GM12878 (cell line): ENCODE measurements at regions not wholly inside any gene's neighbourhood (a gene's known extent, or its start where the extent isn't known, plus 50 kb on each side); places are given as distances from the start of the nearest gene placed in this dataset.

Experiments used
- ATAC-seq: fragments of 200-7000 bp; cut with Tn5 transposase; 3 replicates; pipeline ENCODE4 v1.9.1; 2020; ENCODE audit warnings: mild to moderate bottlenecking, moderate library complexity
- BruUV-seq: library from RNA; stranded (reverse); fragments of 400-500 nt; replicated peaks from 2 replicates; lab custom pipeline; 2021; lab: Mats Ljungman, UMichigan
- CTCF ChIA-PET: fragments of 300-600 bp; sonication (Branson Sonifier 250); formaldehyde crosslinking; extraction: SDS; loops from one replicate; lab custom pipeline; 2021; ENCODE audit warnings: inconsistent platforms; lab: Yijun Ruan, JAX
- POLR2A ChIA-PET: fragments of 350-600 bp; formaldehyde crosslinking; extraction: SDS; loops from one replicate; lab custom pipeline; 2021; ENCODE audit warnings: inconsistent platforms; lab: Charles Lee
- RAD21 ChIA-PET: fragments of 300-600 bp; sonication (Branson Sonifier 250); formaldehyde crosslinking; loops from one replicate; lab custom pipeline; 2023; ENCODE audit warnings: antibody characterized with exemption; ENCODE audit not compliant: unreplicated experiment; lab: Charles Lee
- SMC1A ChIA-PET: fragments of 300-600 bp; sonication (Branson Sonifier 250); formaldehyde crosslinking; loops from one replicate; lab custom pipeline; 2023; ENCODE audit not compliant: unreplicated experiment, uncharacterized antibody; lab: Charles Lee
- DNase-seq: peaks from one replicate; pipeline ENCODE4 v3.0.0-alpha.2; 2011; ENCODE audit warnings: low read depth, low spot score
- FAIRE-seq: peaks from 3 replicates; lab custom pipeline; 2011; peaks lifted over from hg19 to GRCh38; lab: Jason Lieb, UNC
- H2AFZ ChIP-seq: 2 replicates; pipeline ENCODE4 v1.6.0; 2011; ENCODE audit warnings: low read depth, low read length, control low read depth; ENCODE audit not compliant: control insufficient read depth
- H3K27ac ChIP-seq: 2 replicates; pipeline ENCODE4 v1.5.1; 2011; ENCODE audit warnings: control low read depth; ENCODE audit not compliant: control insufficient read depth, insufficient read depth
- H3K27me3 ChIP-seq, 2 experiments: replicated peaks in 1 of 2; 2 replicates each; pipeline versions ENCODE4 v1.6.0 to v1.6.1; 2011; ENCODE audit warnings: low read length in 1 of 2; ENCODE audit not compliant: control insufficient read depth in 2 of 2, insufficient read depth in 2 of 2
- H3K36me3 ChIP-seq, 2 experiments: 2 replicates each; pipeline ENCODE4 v1.5.1; 2011; ENCODE audit warnings: low read length in 1 of 2; ENCODE audit not compliant: control insufficient read depth in 2 of 2, insufficient read depth in 2 of 2
- H3K4me1 ChIP-seq: 2 replicates; pipeline ENCODE4 v1.6.1; 2011; ENCODE audit warnings: mild to moderate bottlenecking, low read length, moderate library complexity, mixed read lengths; ENCODE audit not compliant: control insufficient read depth, insufficient read depth
- H3K4me2 ChIP-seq: 2 replicates; pipeline ENCODE4 v1.6.0; 2011; ENCODE audit warnings: control low read depth; ENCODE audit not compliant: control insufficient read depth, insufficient read depth
- H3K4me3 ChIP-seq: fragments of 200-600 bp; sonication (generic); 2 replicates; pipeline ENCODE4 v1.5.1; 2016
- H3K79me2 ChIP-seq: 2 replicates; pipeline ENCODE4 v1.6.0; 2011; ENCODE audit warnings: low read length; ENCODE audit not compliant: control insufficient read depth, insufficient read depth
- H3K9ac ChIP-seq: 2 replicates; pipeline ENCODE4 v1.8.0; 2011; ENCODE audit warnings: low read length, control low read depth, mixed read lengths; ENCODE audit not compliant: control insufficient read depth, insufficient read depth
- H3K9me3 ChIP-seq: replicated peaks from 3 replicates; pipeline ENCODE4 v1.5.1; 2011; ENCODE audit warnings: mild to moderate bottlenecking, low read length; ENCODE audit not compliant: control insufficient read depth, insufficient read depth
- H4K20me1 ChIP-seq: 2 replicates; pipeline ENCODE4 v1.6.0; 2011; ENCODE audit not compliant: control insufficient read depth, insufficient read depth
- ASH2L ChIP-seq: fragments of 300-600, 200-600 bp; sonication (generic); IDR thresholded peaks from 2 replicates; pipeline ENCODE4 v1.6.1; 2017; ENCODE audit warnings: low read depth, mild to moderate bottlenecking, borderline replicate concordance
- FOXM1 ChIP-seq: IDR thresholded peaks from 2 replicates; pipeline ENCODE4 v1.6.1; 2012; ENCODE audit warnings: low read depth, mild to moderate bottlenecking, inconsistent platforms, low read length, moderate library complexity
- HDAC6 ChIP-seq: fragments of 200-600 bp; sonication (generic); IDR thresholded peaks from one replicate; pipeline ENCODE4 v1.8.0; 2017; ENCODE audit warnings: antibody characterized with exemption; ENCODE audit not compliant: unreplicated experiment
- IKZF1 ChIP-seq: fragments of 450-650 bp; conservative IDR thresholded peaks from 2 replicates; pipeline ENCODE4 v1.6.1; 2017; ENCODE audit warnings: antibody characterized with exemption, mild to moderate bottlenecking
- KAT2A ChIP-seq: conservative IDR thresholded peaks from 2 replicates; pipeline ENCODE4 v1.6.1; 2011; ENCODE audit warnings: low read depth, low read length; ENCODE audit not compliant: control insufficient read depth
- NBN ChIP-seq: fragments of 450-650 bp; IDR thresholded peaks from 2 replicates; pipeline ENCODE4 v1.6.1; 2016
- SP1 ChIP-seq: IDR thresholded peaks from one replicate; pipeline ENCODE4 v1.6.1; 2011; ENCODE audit warnings: low read depth, low read length
- ZNF217 ChIP-seq: fragments of 450-650 bp; IDR thresholded peaks from 2 replicates; pipeline ENCODE4 v1.6.1; 2017; ENCODE audit warnings: antibody characterized with exemption, mild to moderate bottlenecking
- WGBS: methylation state at CpG from one replicate; pipeline ENCODE4 v1.1.6; 2016; ENCODE audit warnings: low lambda C conversion rate; ENCODE audit not compliant: insufficient replicate concordance, insufficient coverage; ENCODE audit errors: missing lambda C conversion rate; 5-methylcytosine and 5-hydroxymethylcytosine counted together
- in situ Hi-C: fragments of 300-500 bp; cut with MboI; formaldehyde crosslinking; loops from 9 replicates; pipeline ENCODE4 v1.14.3; 2018; ENCODE audit warnings: mixed read lengths
- intact Hi-C: fragments of 100-400 bp; cut with micrococcal nuclease; formaldehyde crosslinking; loops from one replicate; pipeline ENCODE4 v1.14.2; 2022; ENCODE audit not compliant: unreplicated experiment
- TF ChIP-seq, protein P1 (sequence below): IDR thresholded peaks from 2 replicates; pipeline ENCODE4 v1.6.1; 2012; ENCODE audit warnings: low read depth, low read length, improper control_type of control experiment

DNA sequence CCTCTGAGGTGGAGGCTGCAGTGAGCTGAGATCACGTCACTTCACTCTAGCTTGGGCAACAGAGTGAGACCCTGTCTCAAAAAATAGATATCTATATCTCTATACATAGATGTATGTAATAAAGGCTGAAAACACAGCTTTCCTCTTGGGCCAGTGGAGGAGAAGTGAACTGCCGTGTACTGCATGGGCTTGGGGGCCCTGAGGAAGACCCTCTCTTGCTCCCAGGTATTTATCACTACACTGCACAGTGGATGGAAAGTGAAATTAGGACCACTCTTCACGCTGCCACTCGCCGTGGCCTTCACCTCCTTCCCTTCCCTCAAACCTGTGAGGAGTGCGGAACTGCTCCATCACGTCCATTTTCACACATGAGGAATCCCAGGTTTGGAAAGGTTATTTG lies 68.8 kb upstream of the SIAH1 start:
- BruUV-seq, result no TSS peak
- Histone ChIP-seq H3K9ac (no peak overlapping the region), H4K20me1 (no peaks in the 10 kb centered on the region), H3K27me3 (no peaks in the 10 kb centered on the region), H3K27ac (no peak overlapping the region), H3K36me3 (no peaks in the 10 kb centered on the region), H3K4me3 (no peak overlapping the region), H3K9me3 (no peaks in the 10 kb centered on the region), H2AFZ (no peak overlapping the region), H3K4me1 (peaks cover 22% of the 10 kb centered on the region), H3K79me2 (no peaks in the 10 kb centered on the region), H3K4me2 (no peak overlapping the region)
- no peak for DNase-seq
- TF ChIP-seq FOXM1 (no peak), NBN (no peak), KAT2A (no peak), ZNF217 (no peak), SP1 (no peak), ASH2L (no peak), IKZF1 (no peak), HDAC6 (no peak)
- TF ChIP-seq, protein P1, sequence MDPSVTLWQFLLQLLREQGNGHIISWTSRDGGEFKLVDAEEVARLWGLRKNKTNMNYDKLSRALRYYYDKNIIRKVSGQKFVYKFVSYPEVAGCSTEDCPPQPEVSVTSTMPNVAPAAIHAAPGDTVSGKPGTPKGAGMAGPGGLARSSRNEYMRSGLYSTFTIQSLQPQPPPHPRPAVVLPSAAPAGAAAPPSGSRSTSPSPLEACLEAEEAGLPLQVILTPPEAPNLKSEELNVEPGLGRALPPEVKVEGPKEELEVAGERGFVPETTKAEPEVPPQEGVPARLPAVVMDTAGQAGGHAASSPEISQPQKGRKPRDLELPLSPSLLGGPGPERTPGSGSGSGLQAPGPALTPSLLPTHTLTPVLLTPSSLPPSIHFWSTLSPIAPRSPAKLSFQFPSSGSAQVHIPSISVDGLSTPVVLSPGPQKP, result no peak
- no peak for FAIRE-seq
- WGBS, result 87% methylated on average over 7 of the region's 7 CpGs
- in situ Hi-C loops (no loop called here), intact Hi-C loops (no loop called here)
- SMC1A ChIA-PET, result interaction anchor here (0.6 to 4.6 kb wide), 7 partner anchors 7 to 1676 kb away, joined by 3 to 24 read pairs (median 3); no protein-coding TSS in a partner anchor
- RAD21 ChIA-PET, result interaction anchor here (0.6 to 1.7 kb wide), 2 partner anchors 46 to 176 kb away, joined by 4 read pairs; no protein-coding TSS in a partner anchor
- ATAC-seq, result no peak
- CTCF ChIA-PET, result interaction anchor here (0.7 to 1.7 kb wide), 2 partner anchors 16 to 29 kb away, joined by 4 read pairs; no protein-coding TSS in a partner anchor
- POLR2A ChIA-PET, result no interaction called here
